Aorta (tissue), 5 donors: ENCODE measurements at regions not wholly inside any gene's neighbourhood (a gene's known extent, or its start where the extent isn't known, plus 50 kb on each side); places are given as distances from the start of the nearest gene placed in this dataset.

ENCODE experiments used
- ATAC-seq: fragments of 200-7000 bp; cut with Tn5 transposase; one replicate; pipeline ENCODE4 v1.9.1; 2022; ENCODE audit warnings: moderate library complexity; ENCODE audit not compliant: low FRiP score
- DNase-seq, 2 donors: peaks; one replicate each; pipeline ENCODE4 v3.0.0-alpha.2; 2020
- H3K27ac ChIP-seq, 2 donors: one replicate each; pipeline ENCODE4 v1.5.1; 2013; ENCODE audit warnings: low read length in 2 of 2, mild to moderate bottlenecking in 2 of 2, moderate library complexity in 2 of 2, control low read depth in 1 of 2, inconsistent platforms in 1 of 2, low read depth in 1 of 2
- H3K27me3 ChIP-seq, 2 donors: one replicate each; pipeline ENCODE4 v1.6.1; 2013; ENCODE audit warnings: control low read depth in 1 of 2, low read length in 1 of 2, mild to moderate bottlenecking in 1 of 2, moderate library complexity in 1 of 2; ENCODE audit not compliant: insufficient read depth in 2 of 2, control insufficient read depth in 1 of 2
- H3K36me3 ChIP-seq, 2 donors: one replicate each; pipeline ENCODE4 v1.6.1; 2013; ENCODE audit warnings: control low read depth in 1 of 2, low read length in 1 of 2, mild to moderate bottlenecking in 1 of 2; ENCODE audit not compliant: insufficient read depth in 2 of 2, control insufficient read depth in 1 of 2
- H3K4me1 ChIP-seq, 2 donors: one replicate each; pipeline ENCODE4 v1.6.1; 2013; ENCODE audit warnings: low read length in 2 of 2, control low read depth in 1 of 2, mild to moderate bottlenecking in 1 of 2, moderate library complexity in 1 of 2; ENCODE audit not compliant: insufficient read depth in 2 of 2, control insufficient read depth in 1 of 2
- H3K4me3 ChIP-seq, 2 donors: one replicate each; pipeline ENCODE4 v1.5.1; 2013; ENCODE audit warnings: low read length in 2 of 2, control low read depth in 1 of 2, mild to moderate bottlenecking in 1 of 2
- H3K9me3 ChIP-seq: one replicate; pipeline ENCODE4 v1.6.1; 2013; ENCODE audit warnings: mild to moderate bottlenecking, low read length; ENCODE audit not compliant: control insufficient read depth
- WGBS, 2 donors: extraction: QIAGEN DNeasy Blood & Tissue Kit; methylation state at CpG; one replicate each; pipeline ENCODE4 v1.1.7; 2013; 5-methylcytosine and 5-hydroxymethylcytosine counted together
- intact Hi-C, 2 donors: fragments of 100-400 bp; cut with DNase I; formaldehyde crosslinking; loops; one replicate each; pipeline versions ENCODE4 v1.14.2 to v1.15.0; 2022
- donor health status: healthy with polysubstance abuse.
- donor health status: Bipolar disorder and iron deficiency.
- donor health status: DM: no; HTN: no; CAD: no.
- donor health status: DM: no; HTN: no; CAD: no.
- donor health status: DM: yes; HTN: yes; CAD: no.

GRCh38 chr13:26456650-26457049, 100.8 kb upstream of the WASF3 start:
- Histone ChIP-seq H3K36me3 (no peaks in the 10 kb centered on the region), H3K4me3 (no peak overlapping the region), H3K27ac (no peak overlapping the region), H3K27me3 (no peaks in the 10 kb centered on the region), H3K9me3 (no peaks in the 10 kb centered on the region), H3K4me1 (no peaks in the 10 kb centered on the region)
- DNase-seq (no peak), ATAC-seq (no peak)
- intact Hi-C loops, result no loop called here
- 63 to 82% methylated on average over 2 of the region's 2 CpGs for WGBS, 2 donors

- Histone ChIP-seq H3K36me3 (no peaks in the 10 kb centered on the region), H3K9me3 (no peaks in the 10 kb centered on the region), H3K27me3 (no peaks in the 10 kb centered on the region), H3K4me3 (no peak overlapping the region), H3K4me1 (no peaks in the 10 kb centered on the region), H3K27ac (no peak overlapping the region)
- no peak for ATAC-seq
- DNase-seq, result no peak
- intact Hi-C loops, result no loop called here
Observed at GRCh38 chr13:26457212-26457611, 100.3 kb upstream of the WASF3 start.

- intact Hi-C loops, result no loop called here
- WGBS, 2 donors, result 59% methylated on average over 10 of the region's 10 CpGs
- Histone ChIP-seq H3K9me3 (no peaks in the 10 kb centered on the region), H3K4me3 (no peak overlapping the region), H3K36me3 (no peaks in the 10 kb centered on the region), H3K27ac (no peak overlapping the region), H3K4me1 (no peaks in the 10 kb centered on the region), H3K27me3 (no peaks in the 10 kb centered on the region)
- no peak for ATAC-seq
- DNase-seq, result no peak
Observed at GRCh38 chr13:26458196-26458749, 99.2 kb upstream of the WASF3 start.

- H3K27me3 ChIP-seq, result no peaks in the 10 kb centered on the region
- intact Hi-C loops, result no loop called here
- H3K4me1 ChIP-seq, result no peaks in the 10 kb centered on the region
- DNase-seq (no peak), ATAC-seq (peak; percentile 13)
- no peaks in the 10 kb centered on the region for H3K9me3 ChIP-seq
- WGBS, 2 donors, result 77 to 85% methylated on average over 9 of the region's 9 CpGs
- H3K36me3 ChIP-seq, result no peaks in the 10 kb centered on the region
- H3K4me3 ChIP-seq, result no peak overlapping the region
- H3K27ac ChIP-seq, result peak overlapping the region in 1 of 2 donors; percentile 15
Observed at GRCh38 chr13:26459276-26460131, 98.0 kb upstream of the WASF3 start.

GRCh38 chr13:26460648-26461047, 96.8 kb upstream of the WASF3 start:
- intact Hi-C loops, result no loop called here
- no peaks in the 10 kb centered on the region for H3K9me3 ChIP-seq
- H3K27me3 ChIP-seq, result no peaks in the 10 kb centered on the region
- no peak overlapping the region for H3K4me3 ChIP-seq
- H3K4me1 ChIP-seq, result no peaks in the 10 kb centered on the region
- peak overlapping the region in 1 of 2 donors; percentile 6 for H3K27ac ChIP-seq
- no peak for DNase-seq
- no peak for ATAC-seq
- WGBS, 2 donors, result 14 to 27% methylated on average over 6 of the region's 6 CpGs
- H3K36me3 ChIP-seq, result no peaks in the 10 kb centered on the region

GRCh38 chr13:26463296-26463695, 94.2 kb upstream of the WASF3 start:
- Histone ChIP-seq H3K27ac (no peak overlapping the region), H3K36me3 (no peaks in the 10 kb centered on the region), H3K27me3 (no peaks in the 10 kb centered on the region), H3K4me1 (no peaks in the 10 kb centered on the region), H3K4me3 (no peak overlapping the region), H3K9me3 (no peaks in the 10 kb centered on the region)
- ATAC-seq, result no peak
- DNase-seq, result no peak
- WGBS, 2 donors, result 69 to 81% methylated on average over 6 of the region's 6 CpGs
- intact Hi-C loops, result no loop called here

- 67 to 70% methylated on average over 5 of the region's 5 CpGs for WGBS, 2 donors
- Histone ChIP-seq H3K9me3 (no peaks in the 10 kb centered on the region), H3K27me3 (no peaks in the 10 kb centered on the region), H3K4me3 (no peak overlapping the region), H3K27ac (no peak overlapping the region), H3K4me1 (no peaks in the 10 kb centered on the region), H3K36me3 (no peaks in the 10 kb centered on the region)
- ATAC-seq, result no peak
- intact Hi-C loops, result no loop called here
- no peak for DNase-seq
Observed at GRCh38 chr13:26463848-26464247, 93.6 kb upstream of the WASF3 start.

GRCh38 chr13:26465514-26465913, 92.0 kb upstream of the WASF3 start:
- H3K9me3 ChIP-seq, result no peaks in the 10 kb centered on the region
- no peaks in the 10 kb centered on the region for H3K27me3 ChIP-seq
- intact Hi-C loops, result no loop called here
- H3K36me3 ChIP-seq, result no peaks in the 10 kb centered on the region
- ATAC-seq, result no peak
- no peak for DNase-seq
- no peak overlapping the region for H3K27ac ChIP-seq
- no peaks in the 10 kb centered on the region for H3K4me1 ChIP-seq
- H3K4me3 ChIP-seq, result no peak overlapping the region
- 73 to 80% methylated on average over 12 of the region's 12 CpGs for WGBS, 2 donors

GRCh38 chr13:26465954-26466353, 91.5 kb upstream of the WASF3 start:
- ATAC-seq (no peak), DNase-seq (no peak)
- no peaks in the 10 kb centered on the region for H3K4me1 ChIP-seq
- no peaks in the 10 kb centered on the region for H3K36me3 ChIP-seq
- no peaks in the 10 kb centered on the region for H3K9me3 ChIP-seq
- H3K27me3 ChIP-seq, result no peaks in the 10 kb centered on the region
- H3K4me3 ChIP-seq, result no peak overlapping the region
- intact Hi-C loops, result no loop called here
- H3K27ac ChIP-seq, result no peak overlapping the region
